ENCODE measurements at regions not wholly inside any gene's neighbourhood (a gene's known extent, or its start where the extent isn't known, plus 50 kb on each side); places are given as distances from the start of the nearest gene placed in this dataset.

GRCh38 chr6:132978685-132979084 lies 164.3 kb downstream of the RPS12 start:
- TF ChIP-seq CTCF (IDR thresholded peaks at IDR 0.05; ENCODE audit: poor library complexity) = no peak
- no peak for TF ChIP-seq EZH2 (IDR thresholded peaks at IDR 0.05; ENCODE audit: borderline replicate concordance)
